ENCODE measurements at regions not wholly inside any gene's neighbourhood (a gene's known extent, or its start where the extent isn't known, plus 50 kb on each side); places are given as distances from the start of the nearest gene placed in this dataset.

GRCh38 chr9:75229605-75230332, 141.5 kb downstream of the OSTF1 start:
- Histone ChIP-seq H3K79me2 (ENCODE audit: insufficient read depth, low read depth) (no peaks in the 10 kb centered on the region), H3K27ac (no peak overlapping the region), H3K36me3 (ENCODE audit: insufficient read depth) (no peaks in the 10 kb centered on the region), H3K4me1 (ENCODE audit: low read depth, poor library complexity, severe bottlenecking) (no peaks in the 10 kb centered on the region), H3K9ac (no peak overlapping the region), H4K20me1 (ENCODE audit: insufficient read depth) (no peaks in the 10 kb centered on the region), H3K4me3 (IDR thresholded peaks at IDR 0.05; ENCODE audit: insufficient read depth, low read depth, low read length) (no peak overlapping the region), H3K4me2 (no peak overlapping the region), H2AFZ (ENCODE audit: low read depth) (no peak overlapping the region), H3K27me3 (ENCODE audit: insufficient read depth, low read depth) (no peaks in the 10 kb centered on the region)
- TF ChIP-seq, protein P1, sequence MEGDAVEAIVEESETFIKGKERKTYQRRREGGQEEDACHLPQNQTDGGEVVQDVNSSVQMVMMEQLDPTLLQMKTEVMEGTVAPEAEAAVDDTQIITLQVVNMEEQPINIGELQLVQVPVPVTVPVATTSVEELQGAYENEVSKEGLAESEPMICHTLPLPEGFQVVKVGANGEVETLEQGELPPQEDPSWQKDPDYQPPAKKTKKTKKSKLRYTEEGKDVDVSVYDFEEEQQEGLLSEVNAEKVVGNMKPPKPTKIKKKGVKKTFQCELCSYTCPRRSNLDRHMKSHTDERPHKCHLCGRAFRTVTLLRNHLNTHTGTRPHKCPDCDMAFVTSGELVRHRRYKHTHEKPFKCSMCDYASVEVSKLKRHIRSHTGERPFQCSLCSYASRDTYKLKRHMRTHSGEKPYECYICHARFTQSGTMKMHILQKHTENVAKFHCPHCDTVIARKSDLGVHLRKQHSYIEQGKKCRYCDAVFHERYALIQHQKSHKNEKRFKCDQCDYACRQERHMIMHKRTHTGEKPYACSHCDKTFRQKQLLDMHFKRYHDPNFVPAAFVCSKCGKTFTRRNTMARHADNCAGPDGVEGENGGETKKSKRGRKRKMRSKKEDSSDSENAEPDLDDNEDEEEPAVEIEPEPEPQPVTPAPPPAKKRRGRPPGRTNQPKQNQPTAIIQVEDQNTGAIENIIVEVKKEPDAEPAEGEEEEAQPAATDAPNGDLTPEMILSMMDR (conservative IDR thresholded peaks at IDR 0.05; ENCODE audit: low read depth, low read length), result no peak

DNA sequence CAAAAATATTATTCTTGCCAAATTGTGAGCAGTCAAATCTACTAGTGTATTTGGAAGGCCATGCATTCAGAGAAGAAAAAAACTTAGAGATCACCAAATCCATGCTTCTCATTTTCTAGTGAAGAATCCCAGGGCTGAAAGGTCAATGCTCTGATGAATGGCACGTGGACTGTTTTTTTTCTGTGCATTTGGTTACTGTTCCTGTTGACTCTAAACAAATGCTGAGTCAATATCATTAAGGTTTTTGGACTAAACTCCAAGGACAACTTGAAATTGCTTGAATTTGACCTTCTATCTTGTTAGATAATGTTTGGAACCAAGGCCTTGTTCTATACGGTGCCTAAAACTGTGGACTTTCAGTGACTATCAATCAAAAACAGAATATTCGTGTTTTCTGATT, 142.2 kb downstream of the OSTF1 start:
- TF ChIP-seq, protein P1 (conservative IDR thresholded peaks at IDR 0.05; ENCODE audit: low read depth, low read length), result no peak
- H3K36me3 ChIP-seq (ENCODE audit: insufficient read depth), result no peaks in the 10 kb centered on the region
- no peaks in the 10 kb centered on the region for H3K4me1 ChIP-seq (ENCODE audit: low read depth, poor library complexity, severe bottlenecking)
- H3K9ac ChIP-seq, result no peak overlapping the region
- H3K4me3 ChIP-seq (IDR thresholded peaks at IDR 0.05; ENCODE audit: insufficient read depth, low read depth, low read length), result no peak overlapping the region
- H2AFZ ChIP-seq (ENCODE audit: low read depth), result no peak overlapping the region
- no peak overlapping the region for H3K27ac ChIP-seq
- H3K79me2 ChIP-seq (ENCODE audit: insufficient read depth, low read depth), result no peaks in the 10 kb centered on the region
- H3K27me3 ChIP-seq (ENCODE audit: insufficient read depth, low read depth), result no peaks in the 10 kb centered on the region
- H3K4me2 ChIP-seq, result no peak overlapping the region
- no peaks in the 10 kb centered on the region for H4K20me1 ChIP-seq (ENCODE audit: insufficient read depth)

DNA sequence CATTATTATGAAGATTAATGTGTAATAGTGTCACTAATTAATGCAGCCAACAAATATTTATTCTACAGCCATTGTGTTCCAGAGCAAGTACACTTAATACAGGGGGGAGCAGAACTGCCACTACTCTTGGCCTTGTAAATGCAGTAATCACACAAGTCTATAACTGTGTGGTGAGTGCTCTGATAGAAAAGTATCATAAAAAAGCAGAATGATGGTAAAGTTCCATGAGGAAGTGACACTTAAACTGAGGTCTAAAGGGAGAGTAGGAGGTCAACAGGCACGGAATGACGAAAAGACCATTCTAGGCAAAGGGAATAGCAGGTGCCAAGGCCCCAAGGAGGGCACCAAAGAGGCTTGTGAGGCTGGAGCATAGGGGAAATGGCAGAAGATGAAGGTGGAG, 142.9 kb downstream of the OSTF1 start:
- Histone ChIP-seq H3K9ac (no peak overlapping the region), H3K36me3 (ENCODE audit: insufficient read depth) (no peaks in the 10 kb centered on the region), H3K27me3 (ENCODE audit: insufficient read depth, low read depth) (no peaks in the 10 kb centered on the region), H3K79me2 (ENCODE audit: insufficient read depth, low read depth) (no peaks in the 10 kb centered on the region), H3K27ac (no peak overlapping the region), H2AFZ (ENCODE audit: low read depth) (no peak overlapping the region), H3K4me1 (ENCODE audit: low read depth, poor library complexity, severe bottlenecking) (no peaks in the 10 kb centered on the region), H3K4me3 (IDR thresholded peaks at IDR 0.05; ENCODE audit: insufficient read depth, low read depth, low read length) (no peak overlapping the region), H3K4me2 (no peak overlapping the region), H4K20me1 (ENCODE audit: insufficient read depth) (no peaks in the 10 kb centered on the region)
- TF ChIP-seq, protein P1 (conservative IDR thresholded peaks at IDR 0.05; ENCODE audit: low read depth, low read length), result no peak

DNA sequence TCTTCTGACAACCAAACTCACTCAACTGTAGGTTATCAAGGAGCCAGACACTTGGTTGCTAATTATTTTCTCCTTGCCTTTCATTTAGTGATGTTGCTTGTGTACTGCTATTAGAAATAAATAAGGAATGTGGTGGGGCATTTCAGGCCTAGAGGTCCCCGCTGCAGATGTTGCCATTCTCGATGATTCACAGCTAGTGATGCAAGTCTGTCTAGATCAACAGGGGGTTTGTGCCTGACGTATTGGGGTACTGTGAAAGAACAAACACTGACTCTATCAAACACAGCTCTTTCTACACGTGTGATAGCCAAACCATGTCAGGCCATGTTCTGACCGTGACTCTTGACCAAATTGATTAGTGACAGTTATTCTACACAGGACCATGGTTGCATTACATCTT, 144.7 kb downstream of the OSTF1 start:
- Histone ChIP-seq H3K4me1 (ENCODE audit: low read depth, poor library complexity, severe bottlenecking) (no peaks in the 10 kb centered on the region), H4K20me1 (ENCODE audit: insufficient read depth) (no peaks in the 10 kb centered on the region), H3K4me2 (no peak overlapping the region), H3K27me3 (ENCODE audit: insufficient read depth, low read depth) (no peaks in the 10 kb centered on the region), H3K36me3 (ENCODE audit: insufficient read depth) (no peaks in the 10 kb centered on the region), H2AFZ (ENCODE audit: low read depth) (no peak overlapping the region), H3K27ac (no peak overlapping the region), H3K79me2 (ENCODE audit: insufficient read depth, low read depth) (no peaks in the 10 kb centered on the region), H3K9ac (no peak overlapping the region), H3K4me3 (IDR thresholded peaks at IDR 0.05; ENCODE audit: insufficient read depth, low read depth, low read length) (no peak overlapping the region)
- TF ChIP-seq, protein P1 (conservative IDR thresholded peaks at IDR 0.05; ENCODE audit: low read depth, low read length), result no peak
